ENCODE measurements at regions not wholly inside any gene's neighbourhood (a gene's known extent, or its start where the extent isn't known, plus 50 kb on each side); places are given as distances from the start of the nearest gene placed in this dataset.
A peak's percentile ranks its signal among the peaks of the same experiment; 100 is the strongest.

GRCh38 chr5:135134691-135135381 is 100.8 kb upstream of the PITX1 start:
- no peak for DNase-seq

GRCh38 chr5:135133698-135134515 is 99.9 kb upstream of the PITX1 start:
- DNase-seq = no peak

GRCh38 chr5:135133181-135133580 is 99.2 kb upstream of the PITX1 start:
- DNase-seq = no peak

- no peak for DNase-seq
Observed at GRCh38 chr5:135131801-135132680, 98.0 kb upstream of the PITX1 start.

GRCh38 chr5:135130261-135131215 is 96.5 kb upstream of the PITX1 start:
- no peak for DNase-seq

GRCh38 chr5:135129307-135129706 is 95.3 kb upstream of the PITX1 start:
- no peak for DNase-seq

- DNase-seq = no peak
Observed at GRCh38 chr5:135128361-135128760, 94.3 kb upstream of the PITX1 start.

GRCh38 chr5:135127439-135128240 is 93.6 kb upstream of the PITX1 start:
- DNase-seq = no peak

GRCh38 chr5:135126688-135127438 is 92.8 kb upstream of the PITX1 start:
- DNase-seq = no peak

- DNase-seq = no peak
Observed at GRCh38 chr5:135124724-135125123, 90.7 kb upstream of the PITX1 start.

- no peak for DNase-seq
Observed at GRCh38 chr5:135124128-135124527, 90.1 kb upstream of the PITX1 start.

GRCh38 chr5:135122797-135123196 is 88.8 kb upstream of the PITX1 start:
- no peak for DNase-seq

- no peak for DNase-seq
Observed at GRCh38 chr5:135120951-135121350, 86.9 kb upstream of the PITX1 start.

- no peak for DNase-seq
Observed at GRCh38 chr5:135119481-135119880, 85.5 kb upstream of the PITX1 start.

GRCh38 chr5:135117590-135117989 is 83.6 kb upstream of the PITX1 start:
- no peak for DNase-seq

- DNase-seq = peak; percentile 6
Observed at GRCh38 chr5:135116160-135116561, 82.1 kb upstream of the PITX1 start.

- no peak for DNase-seq
Observed at GRCh38 chr5:135115591-135115990, 81.6 kb upstream of the PITX1 start.

GRCh38 chr5:135114759-135115158 is 80.7 kb upstream of the PITX1 start:
- no peak for DNase-seq

GRCh38 chr5:135112008-135112725 is 78.1 kb upstream of the PITX1 start:
- DNase-seq = no peak

Data from midbrain (tissue), 1 donor.